Suppressor macrophage treated with lipopolysaccharide for 4 hours (primary cell): ENCODE measurements at regions not wholly inside any gene's neighbourhood (a gene's known extent, or its start where the extent isn't known, plus 50 kb on each side); places are given as distances from the start of the nearest gene placed in this dataset.
"Not testable (repeated sequence)": the region's sequence is repeated elsewhere in the genome, so short reads cannot be mapped to it uniquely, and the experiment has no call there.

Experiments
- DNase-seq: peaks from one replicate; pipeline ENCODE4 v3.0.0-alpha.2; 2020

DNA sequence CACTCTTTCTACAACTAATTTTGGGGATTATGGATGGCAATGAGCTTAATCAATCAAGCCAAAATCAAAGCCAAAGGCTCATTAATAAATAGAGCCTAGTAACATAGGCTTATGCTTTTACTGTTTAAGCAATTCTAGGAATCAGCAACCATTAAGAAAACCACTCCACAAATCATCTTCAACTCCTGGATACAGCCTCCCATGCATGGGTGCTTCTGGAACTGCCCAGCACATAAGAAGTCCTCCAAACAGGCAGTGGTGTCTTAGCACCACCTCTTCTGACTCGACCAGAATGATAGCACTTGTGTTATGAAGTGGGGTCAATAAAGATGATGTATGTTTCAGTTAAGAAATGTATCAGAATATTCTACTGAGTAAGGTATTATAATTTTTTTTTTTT lies 104.4 kb upstream of the SERPINE2 start:
- DNase-seq, result no peak

DNA sequence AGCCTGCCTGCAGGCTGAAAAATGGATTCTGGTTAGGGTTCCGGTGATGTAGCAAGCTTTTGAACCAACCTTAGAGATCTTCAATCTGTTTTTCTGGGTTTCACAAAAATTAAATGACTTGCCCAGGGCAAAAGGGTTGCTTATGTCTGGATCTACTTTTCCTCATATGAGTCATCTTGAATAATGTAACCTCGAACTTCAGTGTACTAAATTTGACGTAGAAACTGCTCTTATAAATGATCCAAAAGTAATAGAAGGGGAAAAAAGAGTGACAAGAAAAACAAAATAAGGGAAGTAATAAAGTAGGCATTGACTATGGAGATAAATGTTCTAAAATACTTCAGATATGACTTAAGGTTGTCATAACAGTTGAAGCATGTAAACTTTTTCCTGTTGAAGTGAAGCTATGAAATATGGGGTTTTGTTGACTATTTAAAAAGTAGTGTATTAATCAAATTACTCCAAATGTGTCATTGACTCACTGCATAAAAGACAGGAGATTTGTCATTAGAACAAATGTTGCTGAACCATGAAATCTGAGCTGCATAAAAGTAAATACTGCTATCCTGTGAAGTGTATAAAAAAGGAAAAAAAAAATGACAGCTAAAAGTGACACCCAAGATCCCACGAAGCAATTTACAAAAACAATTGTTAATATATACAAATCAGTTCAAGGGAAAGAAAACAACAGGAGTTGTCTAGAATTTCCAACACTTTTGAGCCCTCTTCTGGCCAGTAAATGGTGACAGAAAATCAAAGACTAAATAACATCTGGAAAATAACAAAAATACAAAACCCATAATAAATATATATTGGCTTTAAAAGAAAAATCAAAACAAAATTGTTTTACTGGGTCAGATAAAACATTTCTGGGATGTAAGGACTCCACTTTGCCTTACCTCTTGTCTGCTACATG lies 103.6 kb upstream of the SERPINE2 start:
- no peak for DNase-seq

DNA sequence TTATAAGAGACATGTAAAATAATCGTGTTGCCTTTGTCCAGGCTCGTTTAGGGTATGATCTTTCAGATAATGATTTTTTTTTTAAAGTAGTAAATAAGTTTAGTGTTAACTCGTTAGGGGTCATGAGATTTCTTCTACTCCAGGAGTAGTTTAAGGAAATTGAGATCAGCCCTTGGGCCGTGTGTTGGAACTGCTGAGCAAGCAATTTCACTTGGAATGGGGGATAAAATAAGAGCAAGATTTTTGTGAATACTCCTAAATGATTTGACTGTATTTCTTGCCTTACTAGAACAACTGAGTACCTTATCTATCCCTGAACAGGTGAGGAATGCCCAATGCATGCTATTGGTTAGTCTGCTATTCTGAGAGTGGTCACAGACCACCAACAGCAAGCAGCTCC lies 102.2 kb upstream of the SERPINE2 start:
- no peak for DNase-seq

DNA sequence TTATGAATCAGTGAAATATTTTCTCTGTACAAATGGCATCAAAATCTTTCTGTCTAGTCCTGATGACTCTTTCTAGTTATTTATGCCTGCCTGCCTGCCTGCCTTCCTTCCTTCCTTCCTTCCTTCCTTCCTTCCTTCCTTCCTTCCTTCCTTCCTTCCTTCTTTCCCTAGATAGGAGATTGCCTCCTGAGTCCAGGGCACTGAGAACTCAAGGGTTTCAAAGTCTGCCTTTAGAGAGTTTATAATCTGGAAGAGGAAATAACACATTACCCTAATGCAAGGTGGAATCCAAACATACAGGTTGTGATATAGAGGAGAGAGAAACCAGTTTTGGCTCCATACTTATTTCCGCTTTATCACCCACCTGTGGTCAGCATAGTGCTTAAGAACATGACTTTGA lies 98.1 kb upstream of the SERPINE2 start:
- DNase-seq, result no peak

DNA sequence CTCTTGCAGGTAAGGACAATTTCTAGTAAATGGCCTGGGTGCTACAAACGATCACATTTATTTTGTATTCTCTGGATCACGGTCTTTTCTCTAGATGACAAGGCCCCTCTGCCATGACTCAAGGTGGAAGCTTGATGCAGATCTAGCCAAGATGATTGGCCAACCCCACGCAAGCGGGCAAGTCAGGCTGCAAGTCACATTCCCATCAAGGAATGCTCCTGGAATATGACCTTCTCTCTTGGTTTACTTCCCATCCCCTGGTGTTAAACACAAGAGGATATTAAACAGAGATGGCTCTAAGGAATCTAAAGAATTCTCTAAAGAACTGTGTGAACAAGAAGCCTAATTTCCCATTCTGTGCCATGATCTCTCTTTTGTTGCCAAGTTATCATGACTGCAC lies 97.3 kb upstream of the SERPINE2 start:
- no peak for DNase-seq

DNA sequence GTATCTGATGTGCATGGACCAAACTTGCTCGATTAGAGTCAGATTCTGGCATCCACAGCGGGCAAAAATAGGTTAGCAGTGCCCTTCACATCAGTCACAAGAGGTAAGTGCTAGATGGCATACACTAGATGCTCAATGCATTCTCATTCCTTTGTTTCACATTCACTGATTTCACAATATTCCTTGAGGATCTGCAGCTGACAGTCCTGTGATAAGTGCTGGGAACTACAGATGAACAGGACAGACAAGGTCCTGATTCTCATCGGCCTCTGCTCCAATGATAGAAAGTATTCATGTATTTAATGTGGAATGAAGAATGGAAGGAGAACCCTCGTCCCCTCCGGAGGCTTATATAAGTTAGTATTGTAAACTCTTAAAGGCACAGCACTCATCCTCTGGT lies 96.8 kb upstream of the SERPINE2 start:
- DNase-seq, result no peak

DNA sequence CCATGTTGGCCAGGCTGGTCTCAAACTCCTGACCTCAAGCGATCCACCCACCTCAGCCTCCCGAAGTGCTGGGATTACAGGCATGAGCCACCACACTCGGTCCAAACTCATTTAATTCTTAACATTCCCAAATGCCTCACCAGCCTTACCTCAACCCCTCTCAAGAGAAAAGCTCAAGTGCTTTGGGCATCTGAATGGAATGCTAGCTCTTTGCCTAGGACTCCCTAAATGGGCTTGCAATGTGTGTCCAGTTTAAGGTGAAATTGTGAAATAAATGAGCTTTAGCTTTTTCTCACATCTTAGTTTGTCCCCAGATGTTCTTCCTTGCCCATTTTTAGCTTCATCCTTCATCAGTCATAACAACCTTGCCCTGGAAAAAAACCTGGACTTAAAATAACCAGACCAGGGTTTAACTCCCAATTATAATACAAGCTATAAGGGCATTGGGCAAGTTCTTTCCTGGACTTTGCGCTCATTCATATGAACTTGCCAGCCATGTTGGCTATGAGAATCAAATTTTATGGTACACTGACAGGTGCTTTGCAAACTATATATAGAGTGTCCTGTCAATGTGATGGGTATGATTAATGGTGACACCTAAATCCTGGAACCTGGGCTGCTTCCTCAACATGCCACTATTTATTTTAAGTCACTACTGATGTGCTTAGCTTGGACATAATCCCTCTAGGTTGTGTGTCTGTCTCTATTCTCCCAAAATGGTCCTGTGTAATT lies 95.1 kb upstream of the SERPINE2 start:
- DNase-seq, result no peak

DNA sequence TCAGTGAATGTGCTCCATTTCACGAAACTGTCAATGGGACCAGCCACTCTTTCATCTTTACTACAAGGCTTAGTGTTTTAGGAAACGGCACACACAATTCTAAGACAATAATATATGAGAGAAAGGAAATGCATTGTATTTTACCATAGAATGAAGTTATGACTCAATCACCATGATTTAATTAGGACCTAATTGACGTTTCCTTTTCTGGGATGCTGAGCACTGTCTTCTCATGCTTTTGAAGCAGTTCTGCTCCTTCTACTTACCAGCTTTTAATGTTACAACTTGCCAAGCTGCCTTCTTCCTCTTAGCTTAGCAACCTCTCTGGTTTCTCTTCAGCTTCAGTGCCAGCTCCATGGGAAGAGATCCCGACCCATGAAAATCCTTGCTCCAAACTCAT lies 94.3 kb upstream of the SERPINE2 start:
- no peak for DNase-seq

DNA sequence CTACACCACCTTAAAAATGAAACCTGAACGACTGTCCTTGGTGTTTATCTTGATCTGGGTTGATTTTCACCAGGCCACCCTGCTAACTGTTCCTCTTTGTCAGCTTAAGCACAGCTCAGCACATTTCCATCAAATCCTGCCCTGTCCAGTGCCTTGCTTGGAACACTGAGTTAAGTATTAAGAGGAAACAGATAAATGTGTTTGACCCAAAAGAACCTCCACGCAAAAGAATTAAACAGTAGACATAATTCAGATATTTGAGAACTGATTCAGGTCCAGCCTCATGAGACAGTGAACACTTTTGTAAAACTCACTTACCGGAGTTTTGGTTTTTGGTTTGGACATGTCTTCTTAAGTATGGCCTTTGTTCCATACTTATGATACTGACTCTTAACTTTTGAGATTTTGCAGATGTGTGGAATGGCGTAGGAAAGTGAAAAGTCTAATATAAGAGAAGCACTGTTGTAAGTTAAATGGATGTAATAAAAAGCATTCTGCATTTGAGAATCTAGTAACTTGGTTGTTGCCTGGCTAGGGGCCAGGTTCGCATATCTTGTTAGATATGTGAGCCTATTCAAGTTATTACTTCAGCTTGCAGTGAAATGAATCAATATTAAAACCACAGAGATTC lies 88.9 kb upstream of the SERPINE2 start:
- DNase-seq, result no peak

DNA sequence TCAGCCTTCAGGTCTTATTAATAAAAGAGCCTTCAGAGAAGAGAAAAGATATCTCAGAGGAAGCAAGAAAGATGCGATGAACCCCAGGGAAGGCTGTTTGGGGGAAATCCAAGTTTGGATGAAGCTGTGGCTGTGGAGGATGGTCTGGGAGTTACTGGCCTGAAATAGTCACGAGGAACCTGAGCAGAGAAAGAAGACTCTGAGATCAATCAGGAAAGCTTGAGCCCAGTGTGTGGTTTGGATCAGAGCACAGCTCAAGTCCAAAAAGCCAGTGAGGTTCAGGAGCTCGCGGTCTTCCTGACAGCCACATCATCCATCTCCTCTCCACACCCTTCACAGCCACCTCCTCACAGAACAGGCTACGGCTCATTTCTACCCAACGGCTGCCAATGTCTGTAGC lies 87.4 kb upstream of the SERPINE2 start:
- no peak for DNase-seq

DNA sequence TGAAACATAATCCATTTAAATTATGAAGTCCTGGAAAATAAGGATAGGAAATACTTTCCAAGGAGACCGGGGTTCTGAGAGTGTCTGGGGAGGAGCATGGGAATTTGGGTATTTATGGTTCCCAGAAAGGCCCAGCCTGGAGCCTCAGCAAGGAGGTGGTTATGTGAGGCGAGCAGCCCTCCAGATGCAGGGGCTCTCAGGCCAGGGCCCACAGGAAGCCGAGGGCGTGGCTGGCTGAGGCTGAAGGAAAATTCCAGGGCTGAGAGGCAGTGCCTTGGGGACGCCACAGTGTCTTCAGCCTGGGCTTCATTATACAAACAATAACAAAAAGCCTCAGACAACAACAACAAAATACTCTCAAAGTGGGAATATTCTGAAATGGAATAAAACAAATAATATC lies 86.9 kb upstream of the SERPINE2 start:
- no peak for DNase-seq

DNA sequence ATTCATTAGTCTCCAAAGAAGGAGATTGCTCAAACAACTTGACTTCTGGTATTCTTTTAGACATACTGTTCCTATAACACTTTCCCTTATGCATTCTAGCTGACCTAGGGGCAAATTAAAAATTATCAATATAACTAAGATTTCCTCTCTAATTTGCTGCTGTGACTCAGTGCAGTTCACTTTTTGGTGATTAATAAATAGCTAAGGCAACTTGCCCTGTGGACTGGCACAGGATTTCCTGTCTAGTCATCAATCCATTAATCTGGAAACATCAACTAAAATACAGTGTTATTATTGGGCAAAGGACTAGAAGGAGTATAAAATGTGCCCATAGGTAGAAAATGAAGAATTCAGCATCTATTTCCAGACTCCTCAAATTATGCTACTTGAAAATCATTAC lies 83.5 kb upstream of the SERPINE2 start:
- DNase-seq, result no peak

DNA sequence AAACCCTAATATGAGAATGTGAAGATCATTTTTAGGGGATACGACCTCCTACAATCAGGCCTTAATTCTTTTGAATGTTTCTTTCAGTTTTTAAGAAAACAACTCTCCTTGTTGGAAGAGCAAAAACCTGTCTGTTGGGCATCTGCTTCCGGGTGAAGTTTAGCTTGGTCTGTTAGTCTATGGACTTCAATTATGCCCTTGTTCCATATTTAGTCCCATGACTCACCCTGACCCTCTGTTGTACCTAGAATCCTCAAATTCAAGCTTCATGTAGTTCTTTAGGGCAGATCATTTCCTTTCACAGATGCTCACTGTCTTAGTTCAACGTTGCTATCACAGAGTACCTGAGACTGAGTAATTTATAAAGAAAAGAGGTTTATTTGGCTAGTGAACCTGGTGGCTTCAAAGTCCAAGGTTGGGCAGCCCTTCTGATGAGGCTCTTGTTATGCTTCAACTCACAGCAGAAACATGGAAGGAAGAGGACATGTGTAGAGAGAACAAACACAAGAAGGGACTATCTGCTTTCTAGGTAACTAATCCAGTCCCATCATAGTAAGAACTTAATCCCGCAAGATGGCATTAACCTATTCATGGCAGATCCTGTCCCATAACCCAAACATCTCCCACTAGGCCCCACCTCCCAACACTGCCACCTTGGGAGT lies 82.5 kb upstream of the SERPINE2 start:
- DNase-seq, result no peak

DNA sequence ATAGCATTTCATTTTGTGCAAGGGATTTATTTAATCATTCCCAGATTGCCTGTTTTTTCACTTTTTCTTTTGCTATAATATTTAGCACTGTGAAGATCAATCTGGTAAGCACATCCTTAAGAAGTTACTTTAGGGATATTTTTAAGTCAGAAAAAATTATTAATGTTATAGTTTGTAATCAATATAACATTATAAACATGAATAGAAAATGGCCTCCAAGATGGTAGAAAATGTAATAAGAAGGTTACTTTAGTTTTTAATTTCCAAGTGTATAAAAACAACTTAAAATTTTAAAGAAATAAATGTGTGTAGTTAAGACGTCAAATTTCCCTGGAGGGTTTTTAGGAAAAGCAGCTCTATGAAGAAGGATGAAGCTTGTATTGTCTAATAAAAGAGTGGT lies 81.9 kb upstream of the SERPINE2 start:
- DNase-seq, result no peak

DNA sequence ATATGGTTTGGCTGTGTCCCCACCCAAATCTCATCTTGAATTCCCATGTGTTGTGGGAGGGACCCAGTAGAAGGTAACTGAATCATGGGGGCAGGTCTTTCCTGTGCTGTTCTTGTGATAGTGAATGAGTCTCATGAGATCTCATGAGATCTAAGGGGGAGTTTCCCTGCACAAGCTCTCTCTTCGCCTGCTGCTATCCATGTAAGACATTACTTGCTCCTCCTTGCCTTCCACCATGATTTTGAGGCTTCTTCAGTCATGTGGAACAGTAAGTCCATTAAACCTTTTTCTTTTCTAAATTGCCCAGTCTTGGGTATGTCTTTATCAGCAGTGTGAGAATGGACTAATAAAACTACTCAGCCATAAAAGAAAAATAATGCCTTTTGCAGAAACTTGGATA lies 80.8 kb upstream of the SERPINE2 start:
- not testable (repeated sequence) for DNase-seq

DNA sequence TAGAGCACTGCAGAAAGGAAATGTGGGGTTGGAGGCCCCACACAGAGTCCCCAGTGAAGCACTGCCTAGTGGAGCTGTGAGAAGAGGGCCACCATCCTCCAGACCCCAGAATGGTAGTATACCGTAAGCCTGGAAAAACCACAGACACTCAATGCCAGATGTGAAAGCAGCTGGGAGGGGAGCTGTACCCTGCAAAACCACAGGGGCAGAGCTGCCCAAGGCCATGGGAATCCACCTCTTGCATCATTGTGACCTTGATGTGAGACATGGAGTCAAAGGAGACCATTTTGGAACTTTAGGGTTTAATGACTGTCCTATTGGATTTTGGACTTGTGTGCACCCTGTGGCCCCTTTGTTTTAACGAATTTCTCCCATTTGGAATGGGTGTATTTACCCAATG lies 75.3 kb upstream of the SERPINE2 start:
- DNase-seq, result no peak

DNA sequence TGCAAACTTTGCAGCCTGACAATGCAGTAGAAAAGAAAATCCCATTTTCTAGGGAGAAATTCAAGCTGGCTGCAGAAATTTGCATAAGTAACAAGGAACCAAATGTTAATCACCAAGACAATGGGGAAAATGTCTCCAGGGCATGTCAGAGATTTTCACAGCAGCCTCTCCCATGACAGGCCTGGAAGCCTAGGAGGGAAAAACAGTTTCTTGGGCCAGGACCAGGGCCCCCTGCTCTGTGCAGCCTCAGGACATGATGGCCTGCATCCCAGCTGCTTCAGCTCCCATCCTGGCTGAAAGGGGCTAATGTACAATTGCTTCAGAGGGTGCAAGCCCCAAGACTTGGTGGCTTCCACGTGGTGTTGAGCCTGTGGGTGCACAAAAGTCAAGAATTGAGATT lies 74.8 kb upstream of the SERPINE2 start:
- DNase-seq, result not testable (repeated sequence)

DNA sequence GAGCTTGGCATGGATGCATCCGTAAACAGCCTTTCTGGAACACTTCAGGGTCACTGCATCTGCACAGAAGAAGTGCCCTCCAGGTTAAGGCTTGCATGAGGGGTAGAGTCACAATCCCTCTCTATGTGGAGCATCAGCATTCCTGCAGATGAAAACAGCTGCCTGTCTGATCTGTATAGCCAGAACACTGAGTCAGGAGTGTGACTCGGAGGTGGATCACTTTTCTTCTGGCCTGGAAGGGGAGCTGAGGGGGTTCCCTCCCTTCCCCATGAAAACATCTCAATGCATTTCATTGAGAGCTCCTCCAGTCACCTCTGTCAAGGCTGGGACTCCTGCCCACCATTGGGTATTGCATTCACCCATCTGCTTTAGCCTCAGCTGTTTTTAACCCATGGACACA lies 72.5 kb upstream of the SERPINE2 start:
- DNase-seq, result no peak

DNA sequence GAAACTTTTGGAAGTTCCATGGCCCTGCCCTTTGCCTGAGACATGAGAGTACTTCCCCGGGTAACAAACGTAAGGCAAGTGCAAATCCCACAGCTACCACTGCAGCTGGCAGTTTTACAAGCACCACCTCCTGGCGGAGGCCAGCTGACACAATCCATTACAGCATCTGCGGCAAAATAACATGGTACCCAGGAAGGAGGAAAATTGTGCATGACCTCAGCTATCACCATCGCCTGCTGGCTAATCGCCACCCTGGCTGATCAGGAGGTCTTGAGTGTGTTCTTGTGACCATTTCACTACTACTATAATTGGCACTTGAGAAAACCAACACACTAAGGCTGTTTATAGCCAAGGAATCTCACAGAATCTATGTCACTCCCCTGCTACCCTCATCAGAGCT lies 71.7 kb upstream of the SERPINE2 start:
- DNase-seq, result no peak

DNA sequence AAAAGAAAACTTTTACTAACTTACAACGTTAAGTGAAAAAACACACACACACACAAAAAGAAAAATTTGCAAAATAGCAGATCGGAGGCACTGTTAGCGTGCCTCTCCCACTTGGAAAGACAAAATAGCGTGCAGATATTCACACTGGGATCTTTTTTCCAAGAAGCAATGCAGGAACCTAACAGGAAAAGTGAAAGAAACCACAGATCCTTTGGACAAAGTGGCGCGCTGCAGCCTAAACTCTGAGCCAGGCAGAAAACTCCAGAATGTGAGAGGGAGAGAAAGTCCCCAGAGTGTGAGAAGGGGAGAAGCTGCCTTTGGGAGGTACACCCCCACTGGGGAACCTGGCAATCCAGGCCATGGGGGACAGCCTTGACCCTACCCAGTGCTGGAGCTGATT lies 70.7 kb upstream of the SERPINE2 start:
- DNase-seq, result no peak

DNA sequence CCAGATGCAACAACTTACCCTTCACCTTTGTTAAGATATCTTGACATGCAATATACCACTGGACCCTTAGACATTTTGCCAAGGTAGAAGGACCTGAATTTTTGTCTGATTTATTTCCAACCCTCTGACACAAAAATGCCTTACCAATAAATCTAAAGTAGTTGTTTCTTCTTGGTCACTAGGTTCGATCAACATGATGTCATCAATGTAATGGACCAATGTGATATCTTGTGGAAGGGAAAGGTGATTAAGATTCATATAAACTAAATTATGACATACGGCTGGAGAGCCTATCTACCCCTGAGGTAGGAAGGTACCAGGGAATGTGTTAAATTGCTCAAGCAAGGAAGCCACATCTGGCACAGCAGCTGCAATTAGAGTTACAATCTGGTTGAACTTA lies 67.7 kb upstream of the SERPINE2 start:
- DNase-seq, result no peak

DNA sequence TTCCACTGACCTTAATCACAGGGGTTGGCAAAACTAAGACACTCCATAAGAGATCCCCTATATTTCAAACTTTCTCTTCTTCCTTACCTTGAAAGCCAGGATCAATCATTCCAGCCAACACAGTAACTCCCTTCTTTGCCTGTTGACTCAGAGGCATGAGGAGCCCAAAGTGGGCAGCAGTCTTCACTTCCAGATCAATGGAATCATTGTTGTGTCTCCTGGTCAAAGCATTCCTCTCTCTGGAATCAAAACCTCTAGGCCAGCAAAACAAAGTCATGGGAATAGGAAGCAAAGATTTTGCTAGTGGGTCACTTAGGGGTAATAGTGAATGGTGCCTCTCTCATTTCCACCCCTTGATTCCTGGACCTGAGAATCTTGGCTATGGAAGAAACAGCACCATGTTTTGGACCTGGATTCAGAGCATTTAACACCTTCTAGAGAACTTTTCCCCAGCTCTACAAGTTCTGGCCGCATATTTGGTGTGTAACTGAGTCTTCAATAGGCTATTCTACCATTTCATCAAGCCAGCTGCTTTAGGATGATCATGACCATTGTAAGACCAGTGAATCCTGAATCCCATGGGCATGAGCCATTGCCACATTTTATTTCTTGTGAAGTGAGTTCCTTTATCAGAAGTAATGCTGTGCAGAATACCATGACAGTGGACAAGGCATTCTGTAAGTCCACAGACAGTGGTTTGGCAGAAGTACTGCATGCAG lies 65.7 kb upstream of the SERPINE2 start:
- DNase-seq, result no peak

DNA sequence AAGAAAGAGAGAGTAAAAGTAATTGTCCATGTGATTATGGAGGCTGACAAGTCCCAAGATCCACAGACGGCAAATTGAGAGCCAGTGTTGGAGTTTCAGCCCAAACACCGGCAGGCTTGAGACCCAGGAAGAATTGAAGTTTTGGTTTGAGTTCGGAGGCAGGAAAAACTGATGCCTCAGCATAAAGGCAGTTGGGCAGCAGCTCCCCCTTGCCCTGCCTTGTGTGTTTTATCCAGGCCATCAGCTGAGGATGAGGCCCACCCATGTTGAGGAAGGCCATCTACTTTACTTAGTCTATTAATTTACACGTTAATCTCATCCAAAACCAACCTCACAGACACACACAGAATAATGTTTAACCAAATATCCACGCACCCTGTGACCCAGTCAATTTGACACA lies 64.6 kb upstream of the SERPINE2 start:
- no peak for DNase-seq
